Upper lobe of left lung (tissue), 6 donors: ENCODE measurements at regions not wholly inside any gene's neighbourhood (a gene's known extent, or its start where the extent isn't known, plus 50 kb on each side); places are given as distances from the start of the nearest gene placed in this dataset.
A peak's percentile ranks its signal among the peaks of the same experiment; 100 is the strongest.

Experiments
- ATAC-seq, 2 donors: fragments of 200-7000 bp; cut with Tn5 transposase; one replicate each; pipeline ENCODE4 v1.9.1; 2022; ENCODE audit warnings: mild to moderate bottlenecking in 2 of 2, moderate library complexity in 2 of 2; ENCODE audit not compliant: low FRiP score in 2 of 2
- DNase-seq, 2 donors: peaks; one replicate each; pipeline ENCODE4 v3.0.0-alpha.2; 2019 to 2020
- H3K27ac ChIP-seq, 4 donors: fragments of 200-600 bp; sonication (generic); one replicate each; pipeline ENCODE4 v1.5.1; 2016 to 2019
- H3K27me3 ChIP-seq, 4 donors: fragments of 200-600 bp; sonication (generic); one replicate each; pipeline ENCODE4 v1.5.1; 2017 to 2019
- H3K36me3 ChIP-seq, 4 donors: fragments of 200-600 bp; sonication (generic); one replicate each; pipeline ENCODE4 v1.5.1; 2016 to 2019
- H3K4me1 ChIP-seq, 4 donors: fragments of 200-600 bp; sonication (generic); one replicate each; pipeline ENCODE4 v1.5.1; 2018 to 2019
- H3K4me3 ChIP-seq, 4 donors: fragments of 200-600 bp; sonication (generic); one replicate each; pipeline ENCODE4 v1.5.1; 2017 to 2019; ENCODE audit warnings: mild to moderate bottlenecking in 2 of 4, moderate library complexity in 1 of 4
- H3K9me3 ChIP-seq, 4 donors: fragments of 200-600 bp; sonication (generic); one replicate each; pipeline ENCODE4 v1.5.1; 2018 to 2019
- EP300 ChIP-seq, 4 donors: sonication (generic); formaldehyde crosslinking; IDR thresholded peaks; one replicate each; pipeline ENCODE4 v1.5.1; 2017; ENCODE audit warnings: antibody characterized with exemption in 4 of 4, control low read depth in 2 of 4
- POLR2A ChIP-seq, 4 donors: fragments of 450-650 bp; IDR thresholded peaks; one replicate each; pipeline ENCODE4 v1.5.1; 2016 to 2017; ENCODE audit warnings: antibody characterized with exemption in 4 of 4, mild to moderate bottlenecking in 2 of 4
- POLR2AphosphoS5 ChIP-seq, 2 donors: sonication (generic); formaldehyde crosslinking; IDR thresholded peaks; one replicate each; pipeline ENCODE4 v1.5.1; 2017; ENCODE audit warnings: antibody characterized with exemption in 2 of 2
- WGBS, 2 donors: methylation state at CpG; one replicate each; pipeline ENCODE4 v1.1.5; 2017 to 2018; 5-methylcytosine and 5-hydroxymethylcytosine counted together
- TF ChIP-seq, protein P1 (sequence below), 6 experiments: fragments of 450-650 bp in 4 of 6; fragments of 200-600 bp in 2 of 6; sonication (generic) in 2 of 6; IDR thresholded peaks; one replicate each; pipeline ENCODE4 v1.5.1; 2016 to 2019; ENCODE audit warnings: antibody characterized with exemption in 6 of 6
- donor health status: DM: no; HTN: no; CAD: no; lungs with moderate emphysema.
- donor health status: DM: no; HTN: yes; CAD: no; lungs with severe emphysema.

DNA sequence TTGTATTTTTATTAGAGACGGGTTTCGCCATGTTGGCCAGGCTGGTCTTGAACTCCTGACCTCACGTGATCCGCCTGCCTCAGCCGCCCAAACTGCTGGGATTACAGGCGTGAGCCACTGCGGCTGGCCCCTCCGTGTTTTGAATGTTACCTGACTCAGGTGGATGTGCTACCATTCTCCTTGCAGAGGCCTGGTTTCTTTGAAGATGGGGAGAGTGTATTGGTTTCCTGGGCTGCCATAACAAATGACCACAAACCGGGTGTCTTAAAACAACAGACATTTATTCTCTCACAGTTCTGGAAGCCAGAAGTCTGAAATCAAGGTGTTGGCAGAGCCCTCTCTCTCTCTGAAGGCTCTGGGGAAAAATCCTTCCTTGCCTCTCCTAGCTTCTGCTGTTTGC, 98.0 kb downstream of the IRF2BPL start:
- Histone ChIP-seq H3K9me3 (no peaks in the 10 kb centered on the region), H3K36me3 (no peaks in the 10 kb centered on the region), H3K27me3 (no peaks in the 10 kb centered on the region), H3K4me3 (no peak overlapping the region), H3K4me1 (peaks cover 4 to 22% (median 15%) of the 10 kb centered on the region in 4 donors), H3K27ac (no peak overlapping the region)
- DNase-seq: no peak
- TF ChIP-seq EP300 (IDR thresholded peaks at IDR 0.05) (no peak), POLR2AphosphoS5 (IDR thresholded peaks at IDR 0.05) (no peak), POLR2A (IDR thresholded peaks at IDR 0.05) (no peak)
- TF ChIP-seq, protein P1, sequence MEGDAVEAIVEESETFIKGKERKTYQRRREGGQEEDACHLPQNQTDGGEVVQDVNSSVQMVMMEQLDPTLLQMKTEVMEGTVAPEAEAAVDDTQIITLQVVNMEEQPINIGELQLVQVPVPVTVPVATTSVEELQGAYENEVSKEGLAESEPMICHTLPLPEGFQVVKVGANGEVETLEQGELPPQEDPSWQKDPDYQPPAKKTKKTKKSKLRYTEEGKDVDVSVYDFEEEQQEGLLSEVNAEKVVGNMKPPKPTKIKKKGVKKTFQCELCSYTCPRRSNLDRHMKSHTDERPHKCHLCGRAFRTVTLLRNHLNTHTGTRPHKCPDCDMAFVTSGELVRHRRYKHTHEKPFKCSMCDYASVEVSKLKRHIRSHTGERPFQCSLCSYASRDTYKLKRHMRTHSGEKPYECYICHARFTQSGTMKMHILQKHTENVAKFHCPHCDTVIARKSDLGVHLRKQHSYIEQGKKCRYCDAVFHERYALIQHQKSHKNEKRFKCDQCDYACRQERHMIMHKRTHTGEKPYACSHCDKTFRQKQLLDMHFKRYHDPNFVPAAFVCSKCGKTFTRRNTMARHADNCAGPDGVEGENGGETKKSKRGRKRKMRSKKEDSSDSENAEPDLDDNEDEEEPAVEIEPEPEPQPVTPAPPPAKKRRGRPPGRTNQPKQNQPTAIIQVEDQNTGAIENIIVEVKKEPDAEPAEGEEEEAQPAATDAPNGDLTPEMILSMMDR (IDR thresholded peaks at IDR 0.05): no peak
- no peak for ATAC-seq
- WGBS, 2 donors: 88 to 91% methylated on average over 7 to 9 of the region's 9 CpGs

DNA sequence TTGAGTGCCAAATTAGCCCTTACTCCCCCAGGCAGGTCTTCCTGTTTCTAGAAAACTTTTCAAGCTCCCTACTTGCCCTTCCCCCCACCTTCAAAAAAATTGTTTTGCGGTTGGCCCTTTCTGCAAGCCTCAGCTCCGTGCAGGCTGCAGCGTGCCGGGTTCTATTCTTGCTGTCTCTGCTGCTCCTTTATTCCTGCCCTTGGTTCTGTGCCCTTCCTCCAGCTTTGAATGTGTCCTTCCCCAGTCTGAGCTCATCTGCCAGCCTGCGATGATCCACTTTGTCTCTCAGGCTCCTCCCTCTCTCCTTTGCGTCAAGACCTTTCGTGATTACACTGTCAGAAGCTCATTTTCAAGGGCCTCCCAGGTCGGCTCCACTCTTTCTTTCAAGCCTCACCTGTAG, 98.6 kb downstream of the IRF2BPL start:
- 44 to 58% methylated on average over 8 of the region's 8 CpGs for WGBS, 2 donors
- peak in 1 of 2 donors; percentile 51 for ATAC-seq
- no peak for DNase-seq
- Histone ChIP-seq H3K4me3 (no peak overlapping the region), H3K27me3 (no peaks in the 10 kb centered on the region), H3K4me1 (peaks cover 4 to 22% (median 15%) of the 10 kb centered on the region in 4 donors), H3K9me3 (no peaks in the 10 kb centered on the region), H3K27ac (no peak overlapping the region), H3K36me3 (no peaks in the 10 kb centered on the region)
- no peak for TF ChIP-seq POLR2AphosphoS5 (IDR thresholded peaks at IDR 0.05)
- TF ChIP-seq POLR2A (IDR thresholded peaks at IDR 0.05): peak in 1 of 4 donors; percentile 43

DNA sequence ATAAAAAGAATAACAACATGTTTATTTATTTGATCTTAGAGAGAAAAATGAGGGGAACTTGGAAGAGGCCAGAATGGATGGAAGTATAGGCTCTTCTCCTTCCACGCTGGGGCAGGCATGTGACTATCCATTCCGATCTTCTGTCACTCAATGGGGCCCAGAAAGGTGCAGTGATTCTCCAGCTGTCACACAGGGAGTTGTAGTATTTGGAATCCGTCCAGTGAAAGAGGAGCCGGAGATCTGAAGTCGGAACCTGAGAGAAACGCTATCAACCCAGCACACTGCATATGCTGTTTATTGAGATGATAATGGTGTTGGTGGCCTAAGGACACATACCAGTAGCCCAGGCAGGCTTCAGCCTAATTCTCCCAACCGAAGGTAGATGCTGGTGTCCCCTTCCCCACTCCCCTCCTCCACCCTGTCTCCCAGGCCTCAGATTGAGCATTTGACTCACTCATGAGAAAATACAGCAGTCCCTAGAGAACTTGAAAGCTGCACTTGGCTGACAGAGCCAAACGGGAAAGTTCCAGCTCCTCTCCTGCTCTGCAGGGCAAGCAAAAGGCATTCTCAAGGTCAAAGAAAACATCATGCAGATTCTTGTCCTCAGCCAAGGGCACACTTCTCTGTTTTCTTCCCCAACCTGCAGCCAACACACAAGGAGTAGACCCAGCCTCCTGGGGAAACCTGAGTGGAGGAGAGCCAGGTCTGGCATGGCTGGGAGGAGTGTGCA, 100.4 kb downstream of the IRF2BPL start:
- H3K4me1 ChIP-seq: peaks cover 4 to 22% (median 15%) of the 10 kb centered on the region in 4 donors
- no peak for DNase-seq

DNA sequence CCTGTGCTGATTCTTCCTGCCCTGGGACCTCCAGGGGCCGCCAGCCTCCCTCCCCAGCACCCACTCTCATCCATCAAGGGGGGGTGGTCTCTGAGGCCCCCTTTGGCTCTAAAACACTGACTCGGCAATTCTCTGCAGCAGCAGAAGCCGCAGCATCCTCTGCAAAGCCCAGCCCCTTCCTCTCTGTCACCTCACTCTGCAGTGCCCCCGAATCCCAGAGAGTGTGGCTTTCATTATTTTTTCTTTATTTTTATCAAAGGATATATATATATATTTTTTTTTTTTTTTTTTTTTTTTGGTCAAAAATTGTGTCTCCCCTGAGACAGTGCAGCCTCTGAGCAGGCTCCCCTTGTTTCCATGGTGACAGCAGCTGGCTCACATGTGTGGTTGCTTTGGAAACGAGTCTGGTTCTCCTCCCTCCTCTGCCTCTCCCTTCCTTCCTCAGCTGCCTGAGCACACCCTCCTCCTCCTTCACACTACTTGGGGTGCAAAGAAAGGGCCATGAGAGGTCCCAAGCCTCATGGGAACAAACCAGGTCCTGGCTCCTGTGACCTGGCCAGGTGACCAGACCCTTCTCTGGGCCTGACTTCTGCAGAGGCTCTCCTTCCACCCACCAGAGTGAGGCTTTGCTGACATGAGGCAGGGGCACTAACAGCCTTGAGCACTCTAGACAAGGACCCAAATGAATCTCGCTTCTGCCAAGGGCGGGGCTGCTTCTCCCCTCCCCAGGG, 100.5 kb downstream of the LRRC74A start:
- H3K9me3 ChIP-seq: no peaks in the 10 kb centered on the region
- ATAC-seq (peak in 1 of 2 donors; percentile 77), DNase-seq (no peak)
- H3K27me3 ChIP-seq: no peaks in the 10 kb centered on the region
- 38 to 46% methylated on average over 5 to 7 of the region's 7 CpGs for WGBS, 2 donors
- no peaks in the 10 kb centered on the region for H3K36me3 ChIP-seq
- TF ChIP-seq, protein P1 (IDR thresholded peaks at IDR 0.05): no peak
- no peak for TF ChIP-seq POLR2A (IDR thresholded peaks at IDR 0.05)
- TF ChIP-seq POLR2AphosphoS5 (IDR thresholded peaks at IDR 0.05): no peak
- no peak for TF ChIP-seq EP300 (IDR thresholded peaks at IDR 0.05)
- no peak overlapping the region for H3K4me3 ChIP-seq
- H3K4me1 ChIP-seq: peaks cover 4 to 22% (median 16%) of the 10 kb centered on the region in 4 donors
- no peak overlapping the region for H3K27ac ChIP-seq

More for the DNA sequence above, 100.4 kb downstream of the IRF2BPL start:
- H3K9me3 ChIP-seq: no peaks in the 10 kb centered on the region
- ATAC-seq: no peak
- H3K27ac ChIP-seq: no peak overlapping the region
- TF ChIP-seq POLR2A (IDR thresholded peaks at IDR 0.05): no peak
- TF ChIP-seq EP300 (IDR thresholded peaks at IDR 0.05): no peak
- TF ChIP-seq, protein P1 (IDR thresholded peaks at IDR 0.05): no peak
- TF ChIP-seq POLR2AphosphoS5 (IDR thresholded peaks at IDR 0.05): no peak
- H3K27me3 ChIP-seq: no peaks in the 10 kb centered on the region
- H3K4me3 ChIP-seq: no peak overlapping the region
- 87 to 92% methylated on average over 8 of the region's 8 CpGs for WGBS, 2 donors
- no peaks in the 10 kb centered on the region for H3K36me3 ChIP-seq

DNA sequence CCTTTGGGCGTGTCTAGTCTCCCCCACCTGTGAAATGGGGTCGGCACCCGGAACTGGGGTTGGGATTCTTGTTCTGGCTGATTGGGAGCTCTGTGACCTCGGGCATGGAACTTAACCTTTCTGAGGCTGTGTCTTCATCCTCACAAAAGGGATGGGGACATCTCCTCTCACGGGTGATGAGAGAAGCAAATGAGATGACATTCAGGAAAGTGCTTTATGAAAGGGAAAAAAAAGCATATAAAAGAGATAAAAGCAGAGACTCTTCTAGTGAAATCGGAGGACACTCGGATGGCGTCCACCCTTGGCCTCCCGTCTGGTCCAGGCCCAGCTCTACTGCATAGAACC, 98.9 kb downstream of the LRRC74A start:
- Histone ChIP-seq H3K36me3 (no peaks in the 10 kb centered on the region), H3K4me1 (peaks cover 12 to 28% (median 24%) of the 10 kb centered on the region in 4 donors), H3K27me3 (no peaks in the 10 kb centered on the region), H3K27ac (no peak overlapping the region), H3K9me3 (no peaks in the 10 kb centered on the region), H3K4me3 (no peak overlapping the region)
- WGBS, 2 donors: 85 to 94% methylated on average over 9 of the region's 9 CpGs
- DNase-seq (no peak), ATAC-seq (no peak)
- TF ChIP-seq POLR2A (IDR thresholded peaks at IDR 0.05) (no peak), POLR2AphosphoS5 (IDR thresholded peaks at IDR 0.05) (no peak), EP300 (IDR thresholded peaks at IDR 0.05) (no peak)
- TF ChIP-seq, protein P1 (IDR thresholded peaks at IDR 0.05): no peak
